GM13977 (cell line): ENCODE measurements at regions not wholly inside any gene's neighbourhood (a gene's known extent, or its start where the extent isn't known, plus 50 kb on each side); places are given as distances from the start of the nearest gene placed in this dataset.
"Not testable (repeated sequence)": the region's sequence is repeated elsewhere in the genome, so short reads cannot be mapped to it uniquely, and the experiment has no call there.

Experiments used
- DNase-seq: peaks from one replicate; pipeline ENCODE4 v3.0.0; 2012; ENCODE audit warnings: low spot score
- CTCF ChIP-seq: IDR thresholded peaks from 2 replicates; pipeline ENCODE4 v1.5.1; 2012; ENCODE audit warnings: mild to moderate bottlenecking, control low read depth; ENCODE audit not compliant: insufficient read depth; ENCODE audit errors: extremely low read depth, missing control alignments
- in situ Hi-C: fragments of 300-500 bp; cut with MboI; formaldehyde crosslinking; loops from one replicate; pipeline ENCODE4 v1.12.0; 2022; ENCODE audit warnings: low sequenced_read_pairs, low pct_unique_long_range_greater_than_20kb, mixed read lengths, inconsistent platforms; ENCODE audit not compliant: unreplicated experiment

- no peak for DNase-seq
Observed at GRCh38 chr22:45084400-45084920, 74.7 kb upstream of the PHF21B start.

GRCh38 chr22:45087802-45088201 is 75.9 kb upstream of the NUP50 start:
- in situ Hi-C loops, result no loop called here
- no peak for TF ChIP-seq CTCF
- no peak for DNase-seq

More at GRCh38 chr22:45084400-45084920, 74.7 kb upstream of the PHF21B start:
- TF ChIP-seq CTCF, result no peak
- in situ Hi-C loops, result no loop called here

GRCh38 chr22:45088576-45088975 is 75.1 kb upstream of the NUP50 start:
- in situ Hi-C loops, result no loop called here
- TF ChIP-seq CTCF, result no peak
- no peak for DNase-seq

- in situ Hi-C loops, result no loop called here
- DNase-seq, result no peak
- no peak for TF ChIP-seq CTCF
Observed at GRCh38 chr22:45090497-45090910, 73.2 kb upstream of the NUP50 start.

- no peak for TF ChIP-seq CTCF
- no peak for DNase-seq
- in situ Hi-C loops, result no loop called here
Observed at GRCh38 chr22:45091254-45091854, 72.4 kb upstream of the NUP50 start.

- in situ Hi-C loops, DNase-seq: not testable (repeated sequence)
Observed at GRCh38 chr22:45091875-45092274, 71.8 kb upstream of the NUP50 start.

- no peak for TF ChIP-seq CTCF
- in situ Hi-C loops, result no loop called here
Observed at GRCh38 chr22:45092644-45093043, 71.1 kb upstream of the NUP50 start.

More at GRCh38 chr22:45092644-45093043, 71.1 kb upstream of the NUP50 start:
- DNase-seq, result no peak
